ENCODE measurements at regions not wholly inside any gene's neighbourhood (a gene's known extent, or its start where the extent isn't known, plus 50 kb on each side); places are given as distances from the start of the nearest gene placed in this dataset.

DNA sequence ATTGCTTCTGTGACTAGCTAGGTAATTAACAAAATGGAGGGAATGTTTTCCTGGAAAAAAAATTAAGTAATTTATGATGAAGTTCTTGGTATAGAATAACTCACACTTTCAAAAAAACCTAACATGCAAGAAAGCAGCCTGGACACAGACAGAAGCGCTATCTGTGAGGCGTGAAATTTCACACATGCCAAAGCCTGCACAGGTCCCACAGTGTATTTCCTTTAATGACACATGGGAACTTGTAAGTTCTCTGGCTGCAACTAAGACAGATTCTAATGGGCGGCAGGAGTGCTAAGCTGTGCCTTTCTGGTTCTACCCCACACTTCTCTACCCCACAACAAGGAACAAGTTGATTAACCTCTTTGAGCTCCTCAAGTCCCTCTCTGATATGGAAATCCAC lies 84.9 kb upstream of the NEO1 start:
- DNase-seq (ENCODE audit: low spot score in 2 of 2) = no peak

DNA sequence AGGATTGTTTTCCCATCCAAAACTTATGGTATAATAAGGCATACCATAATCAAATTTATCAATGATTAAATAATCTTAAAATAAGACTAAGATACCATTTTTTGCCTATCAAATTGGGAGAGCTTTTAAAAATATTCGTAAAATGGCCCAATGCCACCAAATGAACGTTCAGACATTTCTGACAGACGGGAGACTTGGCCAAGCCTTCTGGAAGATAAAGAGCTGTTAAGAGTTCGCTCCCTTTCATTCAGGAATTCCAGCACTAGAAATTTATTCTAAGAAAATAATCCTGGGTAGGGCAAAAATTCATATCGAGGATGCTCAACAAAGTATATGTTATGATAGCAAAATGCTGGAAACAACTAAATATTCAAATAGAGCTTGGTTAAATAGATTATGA lies 85.6 kb upstream of the NEO1 start:
- FAIRE-seq (no peak), DNase-seq (ENCODE audit: low spot score in 2 of 2) (no peak)

More for the DNA sequence above, 84.9 kb upstream of the NEO1 start:
- FAIRE-seq = no peak

DNA sequence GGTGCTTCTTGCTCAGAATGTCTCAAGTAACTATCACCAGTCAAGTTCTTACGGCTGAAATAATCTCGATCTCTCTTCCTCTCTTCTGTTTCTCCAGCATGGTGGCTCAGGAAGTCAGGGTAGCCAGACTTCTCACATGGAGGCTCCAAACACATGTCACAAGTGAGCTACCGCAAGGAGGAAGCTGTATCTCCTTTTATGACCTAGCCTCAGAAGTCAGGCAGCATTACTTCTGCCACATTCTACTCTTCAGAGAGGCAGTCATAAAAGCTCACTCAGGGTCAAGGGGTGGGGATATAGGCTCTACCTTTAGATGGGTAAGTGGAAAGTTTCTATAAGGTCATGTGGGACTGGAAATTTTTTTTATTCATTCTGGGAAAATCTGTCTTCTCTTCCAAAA lies 86.6 kb upstream of the NEO1 start:
- no peak for FAIRE-seq
- no peak for DNase-seq (ENCODE audit: low spot score in 2 of 2)

DNA sequence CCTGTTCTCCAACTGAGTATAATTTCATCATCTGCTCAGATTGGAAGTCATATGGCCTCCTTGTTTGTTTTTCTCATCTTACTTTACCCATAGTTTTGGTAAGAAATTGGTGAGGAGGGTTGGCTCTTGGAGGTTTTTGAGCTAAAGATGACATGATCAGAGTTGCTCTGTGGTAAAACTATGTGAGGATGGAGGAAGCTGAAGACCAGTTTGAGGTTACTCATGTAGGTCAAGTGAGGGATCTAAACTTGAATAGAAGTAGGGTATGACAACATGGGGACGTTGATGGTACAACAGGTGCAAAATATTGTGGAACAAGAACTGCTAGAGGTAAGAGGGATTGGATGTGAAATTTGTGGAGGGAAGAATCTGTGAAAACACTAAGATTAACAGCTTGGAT lies 87.7 kb upstream of the NEO1 start:
- no peak for DNase-seq (ENCODE audit: low spot score in 2 of 2)
- FAIRE-seq = no peak

DNA sequence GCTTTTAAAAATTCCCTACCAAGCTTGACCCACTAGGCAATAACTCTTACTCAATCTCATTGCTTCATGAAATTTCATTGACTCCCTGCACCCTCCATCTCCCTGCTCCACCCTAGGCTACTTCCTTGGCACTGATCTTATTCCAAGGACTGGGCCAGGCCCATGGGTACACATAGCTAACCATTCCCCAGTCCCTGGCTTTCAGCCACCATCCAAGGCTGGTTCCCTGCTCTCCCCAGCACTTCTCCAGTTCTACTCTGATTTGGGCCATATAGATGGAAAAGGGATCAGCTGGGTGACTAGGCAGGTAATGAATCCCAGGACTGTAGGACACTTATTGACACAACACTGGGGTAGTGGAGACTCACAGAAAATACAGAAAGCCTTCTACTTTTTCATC lies 88.1 kb upstream of the NEO1 start:
- FAIRE-seq (no peak), DNase-seq (ENCODE audit: low spot score in 2 of 2) (no peak)

DNA sequence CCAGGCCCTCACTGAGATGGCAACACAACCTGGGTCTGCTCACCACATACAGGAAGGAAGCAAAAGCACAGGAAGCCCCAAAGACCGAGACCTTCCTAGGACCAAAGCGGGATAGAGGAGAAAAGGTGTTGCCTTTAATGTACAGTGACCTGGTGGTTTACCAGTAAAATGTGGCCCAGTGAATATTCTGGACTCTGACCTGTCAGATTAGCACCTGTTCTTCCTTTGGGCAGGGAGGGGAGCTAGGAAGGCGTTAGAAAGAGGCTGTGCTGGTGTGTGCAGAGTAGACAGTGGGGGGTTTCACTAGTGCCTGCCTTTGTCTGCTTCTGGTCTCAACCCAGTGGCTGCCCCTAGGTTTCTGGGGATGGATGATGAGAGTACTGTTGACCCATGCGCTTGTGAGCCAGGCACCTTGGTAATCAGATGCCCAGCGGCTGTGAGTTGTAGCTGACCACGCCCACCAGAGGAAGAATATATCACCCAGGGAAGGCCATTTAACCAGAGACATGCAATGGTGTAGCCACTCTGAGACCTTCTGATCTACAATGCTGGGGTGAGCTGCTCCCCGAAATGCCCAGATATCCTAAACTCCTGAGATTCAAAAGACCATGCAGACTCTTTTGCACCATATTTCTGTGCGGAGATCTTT lies 90.1 kb upstream of the NEO1 start:
- no peak for FAIRE-seq
- no peak for DNase-seq (ENCODE audit: low spot score in 2 of 2)

DNA sequence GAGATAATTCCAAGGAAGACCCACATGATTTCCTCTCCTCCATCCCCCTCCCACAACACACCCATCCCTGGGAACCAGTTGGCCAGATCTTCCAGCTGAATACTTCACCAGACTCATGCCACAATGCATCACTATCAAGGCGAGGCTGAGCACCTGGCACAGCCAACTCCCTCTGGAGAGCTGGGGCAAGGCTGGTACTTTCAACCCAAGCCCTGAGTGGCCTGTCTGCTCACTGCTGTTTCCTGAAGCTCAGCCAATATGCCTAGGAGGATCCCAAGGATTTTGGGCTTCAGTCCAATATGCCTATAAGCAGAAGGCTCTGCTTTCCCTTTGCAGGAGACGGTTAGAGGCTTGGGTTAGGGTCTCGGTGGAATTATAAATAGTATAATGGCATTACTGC lies 90.9 kb upstream of the NEO1 start:
- FAIRE-seq (no peak), DNase-seq (ENCODE audit: low spot score in 2 of 2) (no peak)

DNA sequence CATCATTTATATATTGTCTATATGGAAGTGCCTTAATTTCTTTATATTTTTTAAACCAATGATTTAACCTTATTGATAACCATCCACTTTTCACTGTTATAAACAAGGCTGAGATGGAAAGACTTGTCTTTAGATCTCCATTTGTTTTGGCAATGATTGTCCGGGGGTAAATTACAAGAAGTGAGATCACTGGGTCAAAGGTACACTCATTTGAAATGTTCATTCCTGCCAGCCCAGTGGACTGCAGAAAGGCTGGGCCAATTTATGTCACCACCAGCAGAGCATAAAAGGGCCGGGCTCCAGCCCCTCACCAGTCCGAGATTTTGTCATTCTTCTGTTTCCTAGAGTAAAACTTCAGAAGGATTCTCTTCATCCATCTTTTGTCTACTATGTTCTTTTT lies 93.6 kb upstream of the NEO1 start:
- DNase-seq (ENCODE audit: low spot score in 2 of 2) (no peak), FAIRE-seq (no peak)

DNA sequence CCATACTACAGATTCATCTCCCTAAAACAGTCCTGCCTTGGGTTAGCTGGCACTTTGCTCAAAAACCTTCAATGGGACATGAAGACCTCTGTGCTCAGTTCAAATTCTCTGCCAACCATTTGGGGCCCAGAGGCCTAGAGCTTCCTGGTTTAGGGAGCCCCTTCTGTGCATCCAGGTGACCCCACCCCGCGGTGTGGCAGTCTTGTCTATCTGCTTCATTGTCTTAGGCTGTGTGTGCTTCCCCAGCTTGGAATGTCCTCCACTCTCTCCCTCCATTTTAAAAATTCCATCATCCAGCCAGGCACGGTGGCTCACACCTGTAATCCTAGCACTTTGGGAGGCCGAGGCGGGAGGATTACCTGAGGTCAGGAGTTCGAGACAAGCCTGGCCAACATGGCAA lies 99.0 kb upstream of the NEO1 start:
- DNase-seq (ENCODE audit: low spot score in 2 of 2) = no peak
- no peak for FAIRE-seq

DNA sequence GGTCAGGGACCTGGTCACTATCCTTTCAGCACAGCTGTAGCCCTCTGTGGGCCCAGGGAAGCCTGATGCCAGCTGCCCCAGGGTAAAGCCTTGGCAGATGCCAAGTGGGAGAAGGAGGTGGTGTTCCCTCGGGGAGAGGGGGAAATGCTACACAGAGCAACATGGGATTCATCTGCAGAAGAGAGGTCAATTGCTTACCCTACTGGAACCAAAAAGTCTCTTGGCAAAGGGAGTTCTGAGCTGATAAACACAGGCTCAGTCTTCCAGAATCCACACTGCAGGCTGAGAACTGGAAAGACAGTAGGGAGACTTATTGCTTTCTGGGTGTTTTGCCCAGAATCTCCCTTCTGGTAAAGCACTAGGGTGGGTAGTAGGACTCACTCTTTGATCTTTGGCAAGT lies 100.1 kb upstream of the NEO1 start:
- no peak for DNase-seq (ENCODE audit: low spot score in 2 of 2)
- FAIRE-seq = no peak

DNA sequence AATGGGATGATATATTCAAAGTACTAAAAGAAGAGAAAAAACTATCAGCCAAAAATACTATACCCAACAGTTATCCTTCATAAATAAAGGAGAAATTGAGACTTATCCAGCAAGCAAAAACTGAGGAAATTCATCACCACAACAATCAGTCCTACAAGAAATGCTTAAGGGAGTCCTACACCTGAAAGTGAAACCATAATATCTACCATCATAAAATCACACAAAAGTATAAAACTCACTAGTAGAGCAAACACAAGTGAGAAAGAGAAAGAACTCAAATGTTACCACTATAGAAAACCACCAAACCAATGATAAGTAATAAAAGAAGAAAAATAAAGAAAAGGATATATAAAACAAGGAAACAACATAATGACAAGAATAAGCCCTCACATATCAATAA lies 103.6 kb upstream of the NEO1 start:
- FAIRE-seq (no peak), DNase-seq (ENCODE audit: low spot score in 2 of 2) (no peak)

DNA sequence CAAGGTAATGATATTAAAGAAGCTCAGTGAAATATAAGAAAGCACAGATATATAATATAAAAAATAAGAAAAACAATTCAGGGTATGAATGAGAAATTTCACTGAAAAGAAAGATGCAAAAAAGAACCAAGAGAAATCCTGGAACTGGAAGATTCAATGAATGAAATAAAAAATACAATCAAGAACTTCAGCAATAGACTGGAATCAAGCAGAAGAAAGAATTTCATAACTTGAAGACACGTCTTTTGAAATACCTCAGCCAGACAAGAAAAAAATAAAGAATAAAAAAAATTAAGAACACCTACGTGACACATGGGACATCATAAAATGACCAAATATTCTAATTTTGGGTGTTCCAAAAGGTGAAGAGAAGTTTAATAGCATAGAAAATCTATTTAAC lies 104.6 kb upstream of the NEO1 start:
- FAIRE-seq (peak; percentile 26), DNase-seq (ENCODE audit: low spot score in 2 of 2) (no peak)

DNA sequence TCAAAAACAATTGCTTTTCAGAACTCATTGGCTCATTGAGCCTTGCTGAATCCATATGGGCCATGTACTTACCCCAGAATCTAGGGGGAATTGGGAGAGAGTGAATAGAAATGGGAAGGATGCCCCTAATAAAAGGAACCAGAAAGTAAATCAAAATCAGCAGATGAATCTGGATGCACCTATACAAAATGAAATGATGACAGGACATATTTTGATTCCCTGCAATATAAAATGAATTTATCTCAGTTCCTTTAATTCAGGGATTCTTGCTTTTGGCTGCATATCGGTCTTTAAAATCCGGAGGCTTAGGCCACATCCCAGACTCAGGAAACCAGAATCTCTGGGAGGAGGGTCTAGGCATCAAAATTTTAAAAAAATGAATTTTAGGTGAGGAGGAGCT lies 107.7 kb upstream of the NEO1 start:
- DNase-seq (ENCODE audit: low spot score in 2 of 2) (no peak), FAIRE-seq (no peak)

DNA sequence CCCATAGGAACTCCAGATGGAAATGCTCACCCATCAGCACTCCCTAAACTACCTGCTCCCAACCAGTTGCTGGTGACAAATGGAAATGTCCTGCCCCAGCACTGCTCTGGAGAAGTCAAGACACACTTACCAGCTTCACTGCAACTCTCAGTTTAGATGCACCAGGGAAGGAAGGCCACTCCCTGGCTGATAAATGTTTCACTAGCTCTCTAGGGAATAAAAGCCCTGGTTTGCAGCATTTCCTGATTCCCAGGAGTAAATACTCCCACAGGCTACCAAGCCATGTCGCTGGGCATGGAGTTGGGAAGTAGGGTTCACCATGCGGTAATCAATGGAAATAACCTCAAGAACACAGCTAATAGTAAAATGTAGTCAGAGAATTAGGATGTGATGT lies 112.0 kb upstream of the NEO1 start:
- DNase-seq (ENCODE audit: low spot score in 2 of 2) (no peak), FAIRE-seq (no peak)

DNA sequence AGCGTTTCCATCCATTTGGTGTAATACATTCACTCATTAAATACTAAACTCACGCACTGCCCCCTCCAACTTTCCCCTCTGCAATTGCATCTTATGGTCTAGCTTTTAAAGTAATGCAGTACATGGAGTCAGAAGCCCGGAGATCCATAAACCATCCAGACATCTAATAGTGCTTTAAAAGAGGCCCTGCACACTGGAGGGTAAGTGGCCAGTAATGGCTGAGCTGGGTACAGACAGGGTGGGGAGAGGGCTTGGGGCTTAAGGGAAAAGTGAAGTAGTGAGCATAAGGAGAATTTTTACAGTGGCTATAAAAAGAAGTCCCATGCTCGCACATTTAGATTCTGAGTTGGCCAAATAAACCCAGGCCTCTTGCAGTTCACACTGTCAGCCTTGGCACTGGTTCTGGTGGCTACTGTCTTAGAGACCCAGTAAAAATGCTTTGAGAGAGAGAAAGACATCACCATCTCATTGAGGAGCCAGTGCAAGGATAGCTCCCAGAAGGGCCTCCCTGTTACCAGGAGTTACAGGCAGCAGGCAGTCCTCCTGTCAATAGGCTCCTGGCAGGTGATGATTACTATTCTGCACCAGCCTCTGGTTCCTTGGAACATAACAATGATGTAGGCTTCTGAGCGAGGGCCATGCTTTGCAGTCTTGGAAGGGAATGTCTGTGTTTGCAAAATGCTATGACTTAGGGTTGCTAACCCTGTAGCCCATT lies 112.6 kb upstream of the NEO1 start:
- DNase-seq (ENCODE audit: low spot score in 2 of 2) (peak in 1 of 2 donors; percentile 12), FAIRE-seq (no peak)

DNA sequence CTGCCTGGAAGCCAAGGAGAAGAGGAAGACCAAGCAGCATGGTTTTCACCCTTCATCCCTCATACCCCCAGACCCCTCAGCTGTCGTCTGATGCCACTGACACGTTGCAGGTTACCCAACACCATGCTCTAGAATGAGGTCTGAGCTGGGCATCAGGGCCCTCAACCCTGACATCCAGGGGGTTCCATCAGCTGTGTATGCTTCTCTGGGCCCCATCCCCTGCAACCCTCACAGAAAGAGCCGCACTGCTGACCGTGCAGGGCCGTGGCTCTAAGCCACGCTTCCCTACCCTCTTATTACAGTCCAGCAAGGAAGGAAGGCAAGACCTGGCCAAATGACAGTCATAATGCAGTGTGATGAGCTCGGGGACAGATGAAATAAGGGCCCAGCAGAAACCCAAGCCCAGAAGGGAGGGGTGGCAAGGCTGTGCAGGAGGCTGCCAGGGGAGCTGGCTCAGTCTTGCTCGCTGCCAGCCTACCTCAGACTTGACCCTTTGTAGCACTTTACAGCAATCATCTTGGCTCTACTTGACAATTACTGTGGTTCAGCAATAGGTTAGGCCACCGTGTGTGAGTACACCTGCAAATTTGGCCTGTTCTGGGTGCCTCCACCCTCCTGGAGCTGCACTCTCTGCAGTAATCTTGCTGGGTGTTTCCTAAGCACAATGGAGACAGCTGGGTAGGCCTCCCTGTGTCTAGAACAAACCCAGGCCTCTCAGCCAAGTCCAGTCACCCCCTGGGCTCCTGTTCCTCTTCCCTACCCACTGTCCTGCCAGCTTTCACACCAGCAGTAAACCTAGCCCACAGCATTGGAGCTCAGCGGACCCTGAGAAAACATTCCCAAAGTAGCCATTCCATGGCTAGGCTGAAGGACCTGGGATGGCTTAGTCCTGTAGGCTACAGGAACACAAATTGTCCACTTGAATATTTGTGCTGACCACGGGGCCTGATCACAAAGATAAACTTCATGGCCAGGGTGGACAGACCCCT lies 115.3 kb upstream of the NEO1 start:
- no peak for FAIRE-seq
- no peak for DNase-seq (ENCODE audit: low spot score in 2 of 2)

DNA sequence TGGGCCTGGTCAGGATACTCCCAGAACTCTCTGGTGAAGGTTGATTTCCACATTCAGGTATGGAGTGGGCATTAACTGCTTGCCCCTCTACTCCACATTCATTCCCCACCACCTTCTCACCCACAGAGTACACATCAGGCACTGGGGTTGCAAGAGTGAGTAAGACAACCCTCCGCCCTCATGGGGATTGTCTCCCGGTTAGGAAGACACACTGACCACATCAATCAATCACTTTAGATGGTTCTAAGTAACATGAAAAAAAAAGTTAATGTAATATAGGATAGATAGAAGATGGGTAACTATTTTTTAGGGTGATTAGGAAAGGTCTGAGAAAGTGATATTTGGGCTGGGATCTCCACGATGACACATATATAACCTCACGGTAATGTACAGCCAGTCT lies 116.0 kb upstream of the NEO1 start:
- DNase-seq (ENCODE audit: low spot score in 2 of 2) = no peak
- FAIRE-seq = no peak

DNA sequence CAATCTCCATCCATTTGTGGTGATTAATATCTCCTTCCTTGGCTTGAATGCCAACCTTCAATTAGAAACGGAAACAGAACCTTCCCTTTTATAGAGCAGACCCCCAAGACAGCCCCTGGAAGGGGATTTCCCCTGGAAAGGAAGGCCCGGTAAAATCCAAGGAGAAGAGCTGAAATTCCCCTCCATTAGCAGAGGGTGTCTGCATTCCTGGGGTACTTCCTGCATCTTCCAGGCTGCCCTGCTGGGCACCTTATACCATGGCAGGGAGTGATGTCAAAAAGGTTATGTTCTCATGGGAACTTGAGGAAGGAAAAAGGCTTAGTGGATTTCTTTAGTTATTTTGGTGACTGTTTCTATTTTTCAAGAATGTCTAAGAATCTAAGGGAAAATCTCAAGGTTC lies 116.7 kb upstream of the NEO1 start:
- no peak for FAIRE-seq

DNA sequence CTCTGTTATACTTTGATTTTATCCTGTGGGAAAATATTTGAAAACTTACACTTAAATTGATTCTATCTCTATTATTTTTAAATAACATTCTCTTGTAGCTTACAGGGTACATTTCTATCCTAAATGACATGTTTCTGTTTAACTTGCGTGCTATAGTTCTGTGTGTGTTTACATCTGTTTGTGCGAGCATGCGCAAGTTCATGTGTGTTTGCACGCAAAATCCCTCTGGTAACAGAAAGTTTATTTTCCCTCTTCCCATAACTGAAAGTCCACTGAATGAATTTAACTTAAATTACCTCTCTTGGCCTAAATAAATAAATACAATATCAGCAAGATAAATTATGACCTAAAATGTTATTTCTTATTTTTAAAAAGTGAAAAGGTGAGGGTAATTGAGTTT lies 117.3 kb upstream of the NEO1 start:
- FAIRE-seq (no peak), DNase-seq (ENCODE audit: low spot score in 2 of 2) (no peak)

More for the DNA sequence above, 116.7 kb upstream of the NEO1 start:
- DNase-seq (ENCODE audit: low spot score in 2 of 2) = no peak

DNA sequence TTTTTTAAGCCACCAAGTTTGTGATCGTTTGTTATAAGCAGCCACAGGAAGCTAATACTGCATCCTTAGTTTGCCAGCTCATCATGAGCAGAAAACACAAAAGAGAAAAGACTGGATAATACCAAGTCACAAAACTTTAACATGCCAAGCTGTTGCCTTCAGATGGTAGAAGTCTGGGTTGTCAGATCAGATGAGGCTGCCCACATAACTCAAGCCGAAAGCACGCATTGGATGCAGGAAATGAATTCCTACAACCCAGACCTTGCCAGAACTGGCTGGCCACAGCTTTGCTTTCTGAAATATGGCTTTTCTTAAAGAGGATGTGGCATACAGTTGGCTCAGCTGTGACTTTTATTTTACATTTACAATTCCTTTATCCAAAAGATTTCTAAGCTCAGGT lies 118.3 kb upstream of the NEO1 start:
- no peak for DNase-seq (ENCODE audit: low spot score in 2 of 2)
- no peak for FAIRE-seq

DNA sequence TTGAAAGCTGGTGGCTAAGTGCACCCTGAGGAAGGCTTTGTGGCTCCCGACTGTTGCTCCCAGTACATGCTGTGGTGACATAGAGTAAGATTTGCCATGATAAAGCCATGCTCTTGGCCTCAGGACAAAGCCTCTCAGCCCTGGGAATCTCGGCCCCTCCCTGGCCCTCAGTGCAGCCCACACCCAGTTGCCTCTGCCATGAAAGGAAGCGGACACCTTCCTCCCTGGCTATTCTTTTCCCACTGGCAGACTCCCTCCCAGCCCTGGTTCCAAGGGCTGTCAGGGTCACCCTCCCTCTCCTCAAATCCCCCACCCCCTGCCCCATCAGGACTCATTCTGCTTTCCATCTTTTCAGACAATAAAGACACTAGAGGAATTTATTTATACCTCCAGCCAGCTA lies 119.8 kb upstream of the NEO1 start:
- FAIRE-seq (no peak), DNase-seq (ENCODE audit: low spot score in 2 of 2) (no peak)

Data from frontal cortex (tissue), 3 donors.